ENCODE measurements at regions not wholly inside any gene's neighbourhood (a gene's known extent, or its start where the extent isn't known, plus 50 kb on each side); places are given as distances from the start of the nearest gene placed in this dataset.

- TF ChIP-seq POLR2AphosphoS5 (IDR thresholded peaks at IDR 0.05; ENCODE audit: low read depth, low read length) (no peak), SIN3A (IDR thresholded peaks at IDR 0.05; ENCODE audit: borderline replicate concordance, insufficient read depth, low read length) (no peak)
These were observed 102.3 kb downstream of the ADRA2C start for GRCh38 chr4:3868211-3869173.

Data from PFSK-1 (cell line).